Neural crest cell (in vitro differentiated cells): ENCODE measurements at regions not wholly inside any gene's neighbourhood (a gene's known extent, or its start where the extent isn't known, plus 50 kb on each side); places are given as distances from the start of the nearest gene placed in this dataset.

Source experiments
- DNase-seq: peaks from one replicate; pipeline ENCODE4 v3.0.0; 2021; ENCODE audit warnings: low read depth, mixed read lengths, low spot score
- H3K27ac Mint-ChIP-seq: one replicate; pipeline ENCODE4 v1.8.0; 2021; ENCODE audit warnings: mild to moderate bottlenecking, mixed read lengths; ENCODE audit not compliant: unreplicated experiment
- H3K27me3 Mint-ChIP-seq: 2 replicates; pipeline ENCODE4 v1.8.0; 2021; ENCODE audit warnings: low read depth, mild to moderate bottlenecking, mixed read lengths
- H3K36me3 Mint-ChIP-seq: 2 replicates; pipeline ENCODE4 v1.8.0; 2021; ENCODE audit warnings: low read depth, mild to moderate bottlenecking, mixed read lengths
- H3K4me1 Mint-ChIP-seq: 2 replicates; pipeline ENCODE4 v1.8.0; 2021; ENCODE audit warnings: mixed read lengths
- H3K4me3 Mint-ChIP-seq: one replicate; pipeline ENCODE4 v1.8.0; 2021; ENCODE audit warnings: mild to moderate bottlenecking, mixed read lengths
- H3K9me3 Mint-ChIP-seq: 2 replicates; pipeline ENCODE4 v1.8.0; 2021; ENCODE audit warnings: mixed read lengths
- CTCF ChIP-seq: fragments of 200-600 bp; sonication (generic); conservative IDR thresholded peaks from 2 replicates; pipeline ENCODE4 v1.5.0; 2021; ENCODE audit warnings: antibody characterized with exemption, mild to moderate bottlenecking

- no peak for DNase-seq
- no peaks in the 10 kb centered on the region for H3K9me3 Mint-ChIP-seq
- no peak overlapping the region for H3K4me3 Mint-ChIP-seq
- H3K4me1 Mint-ChIP-seq = no peaks in the 10 kb centered on the region
- H3K36me3 Mint-ChIP-seq = no peaks in the 10 kb centered on the region
- H3K27me3 Mint-ChIP-seq = no peaks in the 10 kb centered on the region
- TF ChIP-seq CTCF = no peak
- no peak overlapping the region for H3K27ac Mint-ChIP-seq
These were observed 183.8 kb upstream of the THBS1 start for GRCh38 chr15:39396979-39397615.

- no peak overlapping the region for H3K27ac Mint-ChIP-seq
- no peak for DNase-seq
- TF ChIP-seq CTCF = no peak
- no peaks in the 10 kb centered on the region for H3K9me3 Mint-ChIP-seq
- no peaks in the 10 kb centered on the region for H3K27me3 Mint-ChIP-seq
- H3K4me3 Mint-ChIP-seq = no peak overlapping the region
- H3K36me3 Mint-ChIP-seq = no peaks in the 10 kb centered on the region
- H3K4me1 Mint-ChIP-seq = no peaks in the 10 kb centered on the region
These were observed 183.0 kb upstream of the THBS1 start for GRCh38 chr15:39397883-39398282.

GRCh38 chr15:39399600-39399999 is 181.3 kb upstream of the THBS1 start:
- TF ChIP-seq CTCF = no peak
- Mint-ChIP-seq H3K4me3 (no peak overlapping the region), H3K27ac (no peak overlapping the region), H3K4me1 (no peaks in the 10 kb centered on the region), H3K9me3 (no peaks in the 10 kb centered on the region), H3K27me3 (no peaks in the 10 kb centered on the region), H3K36me3 (no peaks in the 10 kb centered on the region)
- no peak for DNase-seq

GRCh38 chr15:39400002-39400401 is 180.9 kb upstream of the THBS1 start:
- Mint-ChIP-seq H3K27me3 (no peaks in the 10 kb centered on the region), H3K36me3 (no peaks in the 10 kb centered on the region), H3K4me1 (no peaks in the 10 kb centered on the region), H3K9me3 (no peaks in the 10 kb centered on the region), H3K27ac (no peak overlapping the region), H3K4me3 (no peak overlapping the region)
- DNase-seq = no peak
- no peak for TF ChIP-seq CTCF

GRCh38 chr15:39400821-39401550 is 179.9 kb upstream of the THBS1 start:
- Mint-ChIP-seq H3K4me1 (no peaks in the 10 kb centered on the region), H3K4me3 (no peak overlapping the region), H3K9me3 (no peaks in the 10 kb centered on the region), H3K27ac (no peak overlapping the region), H3K27me3 (no peaks in the 10 kb centered on the region), H3K36me3 (no peaks in the 10 kb centered on the region)
- no peak for DNase-seq
- TF ChIP-seq CTCF = no peak
